ENCODE measurements at regions not wholly inside any gene's neighbourhood (a gene's known extent, or its start where the extent isn't known, plus 50 kb on each side); places are given as distances from the start of the nearest gene placed in this dataset.
A peak's percentile ranks its signal among the peaks of the same experiment; 100 is the strongest.

DNA sequence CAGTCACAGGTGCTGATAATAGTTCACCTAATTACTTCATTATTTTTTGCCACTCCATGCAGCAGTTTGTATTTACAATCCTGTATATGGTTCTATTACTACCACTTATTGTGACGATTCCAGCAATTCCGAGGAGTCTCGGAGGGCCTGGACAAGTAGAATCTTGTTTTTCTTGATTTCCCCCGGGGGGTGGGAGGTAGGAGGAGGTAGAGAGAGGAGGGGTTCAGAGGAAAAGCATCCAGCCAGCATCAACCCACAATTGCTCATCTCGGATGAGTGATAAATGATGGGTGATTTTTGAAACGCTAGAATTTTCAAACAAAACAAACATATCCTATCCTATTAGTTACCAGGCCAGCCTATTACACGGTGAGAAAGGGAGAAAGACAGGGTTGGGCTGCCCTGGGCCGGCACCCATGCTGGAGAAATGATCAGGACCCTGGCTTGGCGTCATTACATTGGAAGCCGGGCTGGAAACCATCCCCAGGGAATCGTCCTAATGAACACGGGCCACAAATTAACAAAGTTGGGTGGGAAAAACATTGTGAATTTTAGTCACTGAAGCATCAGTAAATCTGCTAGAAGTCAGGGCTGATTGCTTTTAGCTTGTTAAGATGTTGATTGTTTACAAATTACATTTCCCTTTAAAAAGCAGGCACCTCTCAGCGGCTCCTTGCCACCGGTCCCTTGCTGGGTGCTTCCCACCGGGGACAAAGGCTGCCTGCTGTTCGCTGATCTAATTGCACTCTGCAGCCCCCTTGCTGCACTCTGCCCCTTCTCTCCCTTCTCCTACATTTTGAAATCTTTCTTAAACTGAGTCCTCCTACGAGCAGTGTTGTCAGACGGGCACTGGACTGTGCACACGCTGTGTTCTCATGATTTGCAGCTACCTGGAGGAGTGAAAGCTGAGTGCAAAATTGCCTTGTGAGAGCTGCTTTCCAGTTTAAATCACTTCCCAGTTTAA lies 95.5 kb downstream of the FAM204A start:
- Mint-ChIP-seq H3K4me1 (no peaks in the 10 kb centered on the region), H3K27me3 (peaks cover 45% of the 10 kb centered on the region), H3K27ac (no peak overlapping the region), H3K36me3 (ENCODE audit: low read depth) (no peaks in the 10 kb centered on the region), H3K4me3 (no peak overlapping the region), H3K9me3 (no peaks in the 10 kb centered on the region)
- ChIA-PET POLR2A (no interaction called here), CTCF (no interaction called here)
- DNase-seq: no peak

DNA sequence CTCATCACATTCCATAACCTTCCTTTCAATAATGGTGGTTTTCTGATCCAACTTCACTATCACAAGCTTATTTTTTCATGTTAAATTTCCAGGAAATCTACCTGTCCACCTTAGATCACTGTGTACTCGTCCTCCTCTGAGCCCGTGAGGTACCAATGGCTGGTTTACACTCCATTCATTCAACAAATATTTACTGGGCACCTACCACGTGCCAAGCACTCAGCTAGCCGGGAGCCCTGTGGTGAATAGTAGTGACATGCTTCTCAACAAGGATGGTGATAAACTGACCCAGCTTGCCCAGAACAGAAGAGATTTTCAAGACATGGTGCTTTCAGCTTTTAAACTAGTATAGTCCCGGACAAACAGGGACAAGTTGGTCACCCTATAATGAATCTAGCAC lies 98.2 kb downstream of the FAM204A start:
- no peak for DNase-seq
- Mint-ChIP-seq H3K4me1 (no peaks in the 10 kb centered on the region), H3K27ac (no peak overlapping the region), H3K4me3 (no peak overlapping the region), H3K27me3 (peaks cover 41% of the 10 kb centered on the region), H3K9me3 (no peaks in the 10 kb centered on the region), H3K36me3 (ENCODE audit: low read depth) (no peaks in the 10 kb centered on the region)
- ChIA-PET POLR2A (interaction anchor here (0.7 kb wide), 1 partner anchor 492 kb away, joined by 3 read pairs; no protein-coding TSS in a partner anchor), CTCF (interaction anchor here (0.7 to 4.7 kb wide), 5 partner anchors 8 to 747 kb away, joined by 3 to 30 read pairs (median 5); no protein-coding TSS in a partner anchor)

DNA sequence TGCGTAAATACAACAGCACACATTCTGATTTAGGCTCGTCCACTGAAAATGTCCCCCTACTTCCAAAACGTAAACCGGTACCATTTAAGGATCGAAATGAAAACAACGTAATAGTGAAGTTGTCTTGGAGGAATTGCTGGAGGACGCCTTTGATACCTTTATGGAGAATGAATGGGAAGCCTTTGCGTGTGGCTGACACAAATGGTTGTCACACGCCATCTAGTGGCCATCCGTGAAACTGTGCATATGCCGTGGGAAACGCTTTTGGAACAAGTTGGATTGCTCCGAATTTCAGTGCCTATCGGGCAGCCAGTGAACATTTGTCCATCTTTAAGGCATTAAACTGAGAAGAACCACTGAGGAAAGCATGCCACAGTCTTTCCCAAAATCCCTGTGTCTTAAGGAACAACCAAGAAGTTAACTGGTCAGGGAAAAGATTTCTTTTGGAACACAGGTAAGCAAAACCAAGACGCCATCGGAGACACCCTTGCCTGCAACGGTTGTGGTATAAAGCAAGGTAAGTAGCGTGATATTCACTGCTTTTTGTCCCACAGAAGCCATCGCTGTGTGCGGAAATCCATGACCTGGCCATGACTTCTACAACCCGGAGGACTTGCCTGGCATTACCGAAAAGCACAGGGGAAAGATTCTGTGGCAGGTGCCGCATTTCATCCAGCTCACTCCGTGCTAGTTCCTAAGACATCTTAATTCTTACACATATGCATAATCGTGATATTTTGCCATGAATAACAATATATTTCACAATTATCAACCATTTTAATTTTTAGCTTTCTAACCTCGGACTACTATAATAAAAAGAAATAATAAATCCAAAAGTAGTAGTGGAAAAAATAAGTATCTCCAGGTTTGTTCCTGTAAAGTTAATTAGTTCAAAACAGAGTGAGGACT lies 100.6 kb downstream of the FAM204A start:
- POLR2A ChIA-PET: no interaction called here
- H3K27me3 Mint-ChIP-seq: peaks cover 40% of the 10 kb centered on the region

DNA sequence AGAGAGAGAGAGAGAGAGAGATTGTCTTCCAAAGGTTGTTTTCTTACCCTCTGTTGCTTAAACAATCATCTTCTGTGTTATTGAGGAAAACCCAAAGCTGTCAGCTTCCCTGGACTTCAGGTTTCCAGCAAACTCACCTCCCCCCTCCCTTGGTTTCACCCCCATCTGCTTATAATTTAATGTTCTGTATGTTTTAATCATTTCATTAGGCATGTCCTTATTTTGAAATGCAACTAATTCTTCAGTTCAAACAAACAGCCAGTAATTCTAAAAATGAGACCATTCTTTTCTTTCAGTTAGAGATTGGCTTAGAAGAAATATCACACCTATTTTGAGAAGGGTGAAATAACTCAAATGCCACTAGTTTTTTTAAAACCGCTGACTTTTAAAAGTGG lies 102.9 kb downstream of the FAM204A start:
- H3K4me3 Mint-ChIP-seq: no peak overlapping the region
- ChIA-PET POLR2A (no interaction called here), CTCF (no interaction called here)
- no peaks in the 10 kb centered on the region for H3K36me3 Mint-ChIP-seq (ENCODE audit: low read depth)
- no peak for DNase-seq
- H3K27ac Mint-ChIP-seq: no peak overlapping the region
- H3K9me3 Mint-ChIP-seq: no peaks in the 10 kb centered on the region
- peaks cover 23% of the 10 kb centered on the region for H3K27me3 Mint-ChIP-seq
- no peaks in the 10 kb centered on the region for H3K4me1 Mint-ChIP-seq

More for the DNA sequence above, 100.6 kb downstream of the FAM204A start:
- H3K36me3 Mint-ChIP-seq (ENCODE audit: low read depth): no peaks in the 10 kb centered on the region
- no peaks in the 10 kb centered on the region for H3K9me3 Mint-ChIP-seq
- CTCF ChIA-PET: interaction anchor here (0.9 to 4.7 kb wide), 8 partner anchors 11 to 1025 kb away, joined by 3 to 30 read pairs (median 3); no protein-coding TSS in a partner anchor
- DNase-seq: peak; percentile 66
- H3K4me3 Mint-ChIP-seq: no peak overlapping the region
- H3K27ac Mint-ChIP-seq: no peak overlapping the region
- H3K4me1 Mint-ChIP-seq: no peaks in the 10 kb centered on the region

GRCh38 chr10:118238573-118239235 lies 103.4 kb downstream of the FAM204A start:
- CTCF ChIA-PET: interaction anchor here (1.1 kb wide), 1 partner anchor 9 kb away, joined by 4 read pairs; no protein-coding TSS in a partner anchor
- DNase-seq: no peak
- H3K27ac Mint-ChIP-seq: no peak overlapping the region

DNA sequence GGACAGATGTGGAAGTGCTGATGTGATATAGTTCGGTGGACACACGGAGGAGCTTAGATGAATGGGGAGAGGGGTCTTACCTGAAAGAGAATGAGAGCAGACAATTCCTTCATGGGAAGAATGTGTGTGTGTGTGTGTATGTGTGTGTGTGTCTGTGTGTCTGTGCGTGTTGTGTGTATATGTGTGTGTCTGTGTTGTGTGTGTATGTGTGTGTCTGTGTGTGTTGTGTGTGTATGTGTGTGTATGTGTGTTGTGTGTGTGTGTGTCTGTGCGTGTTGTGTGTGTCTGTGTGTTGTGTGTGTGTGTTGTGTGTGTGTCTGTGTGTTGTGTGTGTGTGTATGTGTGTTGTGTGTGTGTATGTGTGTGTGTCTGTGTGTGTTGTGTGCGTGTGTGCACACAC lies 104.2 kb downstream of the FAM204A start:
- Mint-ChIP-seq H3K9me3 (no peaks in the 10 kb centered on the region), H3K4me1 (no peaks in the 10 kb centered on the region), H3K27ac (no peak overlapping the region), H3K4me3 (no peak overlapping the region), H3K27me3 (peaks cover 19% of the 10 kb centered on the region), H3K36me3 (ENCODE audit: low read depth) (no peaks in the 10 kb centered on the region)
- CTCF ChIA-PET: interaction anchor here (1.1 kb wide), 1 partner anchor 8 kb away, joined by 4 read pairs; no protein-coding TSS in a partner anchor
- POLR2A ChIA-PET: no interaction called here
- no peak for DNase-seq

More at GRCh38 chr10:118238573-118239235, 103.4 kb downstream of the FAM204A start:
- POLR2A ChIA-PET: no interaction called here
- Mint-ChIP-seq H3K36me3 (ENCODE audit: low read depth) (no peaks in the 10 kb centered on the region), H3K27me3 (peaks cover 19% of the 10 kb centered on the region), H3K4me1 (no peaks in the 10 kb centered on the region), H3K9me3 (no peaks in the 10 kb centered on the region), H3K4me3 (no peak overlapping the region)

GRCh38 chr10:118234683-118235082 lies 107.4 kb downstream of the FAM204A start:
- CTCF ChIA-PET: no interaction called here
- H3K36me3 Mint-ChIP-seq (ENCODE audit: low read depth): no peaks in the 10 kb centered on the region

DNA sequence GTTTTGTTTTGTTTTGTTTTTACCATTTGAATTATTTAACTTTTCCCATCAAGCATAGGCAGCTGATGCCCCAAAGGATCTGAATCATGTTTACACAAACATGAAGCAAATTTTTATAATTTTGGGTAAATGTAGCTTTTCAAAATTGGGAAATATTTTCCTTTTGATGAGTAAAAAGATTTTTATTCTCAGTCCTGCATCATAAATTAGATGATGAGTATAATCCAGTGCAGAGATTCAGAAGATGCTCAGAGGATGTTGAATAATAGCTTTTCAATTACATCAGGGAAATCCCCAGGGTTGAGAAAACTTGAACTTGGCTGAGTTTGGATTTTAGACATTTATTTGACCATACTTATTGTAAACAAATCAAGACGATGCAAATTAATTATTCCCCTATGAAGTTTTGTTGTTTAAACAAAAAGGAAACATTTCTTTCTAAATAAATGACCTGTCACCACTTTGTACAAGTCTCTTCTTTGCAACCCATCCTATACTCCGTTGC lies 121.7 kb downstream of the FAM204A start:
- H3K27me3 Mint-ChIP-seq: peaks cover 3% of the 10 kb centered on the region
- DNase-seq: no peak
- no peak overlapping the region for H3K27ac Mint-ChIP-seq
- no peaks in the 10 kb centered on the region for H3K4me1 Mint-ChIP-seq
- H3K36me3 Mint-ChIP-seq (ENCODE audit: low read depth): no peaks in the 10 kb centered on the region
- ChIA-PET POLR2A (no interaction called here), CTCF (no interaction called here)
- no peaks in the 10 kb centered on the region for H3K9me3 Mint-ChIP-seq
- no peak overlapping the region for H3K4me3 Mint-ChIP-seq

More at GRCh38 chr10:118234683-118235082, 107.4 kb downstream of the FAM204A start:
- POLR2A ChIA-PET: no interaction called here
- DNase-seq: no peak
- peaks cover 8% of the 10 kb centered on the region for H3K27me3 Mint-ChIP-seq
- H3K9me3 Mint-ChIP-seq: no peaks in the 10 kb centered on the region
- no peak overlapping the region for H3K4me3 Mint-ChIP-seq
- H3K27ac Mint-ChIP-seq: no peak overlapping the region
- H3K4me1 Mint-ChIP-seq: no peaks in the 10 kb centered on the region

GRCh38 chr10:118218562-118218961 lies 123.6 kb downstream of the FAM204A start:
- CTCF ChIA-PET: no interaction called here
- Mint-ChIP-seq H3K4me1 (no peaks in the 10 kb centered on the region), H3K36me3 (ENCODE audit: low read depth) (no peaks in the 10 kb centered on the region)

GRCh38 chr10:118216571-118217170 lies 125.5 kb downstream of the FAM204A start:
- ChIA-PET POLR2A (no interaction called here), CTCF (no interaction called here)
- Mint-ChIP-seq H3K4me1 (no peaks in the 10 kb centered on the region), H3K36me3 (ENCODE audit: low read depth) (no peaks in the 10 kb centered on the region), H3K27ac (no peak overlapping the region), H3K4me3 (no peak overlapping the region), H3K27me3 (peaks cover 3% of the 10 kb centered on the region), H3K9me3 (no peaks in the 10 kb centered on the region)
- no peak for DNase-seq

More at GRCh38 chr10:118218562-118218961, 123.6 kb downstream of the FAM204A start:
- H3K9me3 Mint-ChIP-seq: no peaks in the 10 kb centered on the region
- H3K4me3 Mint-ChIP-seq: no peak overlapping the region
- peaks cover 3% of the 10 kb centered on the region for H3K27me3 Mint-ChIP-seq
- POLR2A ChIA-PET: no interaction called here
- DNase-seq: no peak
- H3K27ac Mint-ChIP-seq: no peak overlapping the region

GRCh38 chr10:118216020-118216419 lies 126.1 kb downstream of the FAM204A start:
- POLR2A ChIA-PET: no interaction called here
- H3K9me3 Mint-ChIP-seq: no peaks in the 10 kb centered on the region
- no peaks in the 10 kb centered on the region for H3K4me1 Mint-ChIP-seq
- no peak overlapping the region for H3K27ac Mint-ChIP-seq
- H3K36me3 Mint-ChIP-seq (ENCODE audit: low read depth): no peaks in the 10 kb centered on the region
- CTCF ChIA-PET: no interaction called here
- DNase-seq: no peak
- peaks cover 3% of the 10 kb centered on the region for H3K27me3 Mint-ChIP-seq
- H3K4me3 Mint-ChIP-seq: no peak overlapping the region

DNA sequence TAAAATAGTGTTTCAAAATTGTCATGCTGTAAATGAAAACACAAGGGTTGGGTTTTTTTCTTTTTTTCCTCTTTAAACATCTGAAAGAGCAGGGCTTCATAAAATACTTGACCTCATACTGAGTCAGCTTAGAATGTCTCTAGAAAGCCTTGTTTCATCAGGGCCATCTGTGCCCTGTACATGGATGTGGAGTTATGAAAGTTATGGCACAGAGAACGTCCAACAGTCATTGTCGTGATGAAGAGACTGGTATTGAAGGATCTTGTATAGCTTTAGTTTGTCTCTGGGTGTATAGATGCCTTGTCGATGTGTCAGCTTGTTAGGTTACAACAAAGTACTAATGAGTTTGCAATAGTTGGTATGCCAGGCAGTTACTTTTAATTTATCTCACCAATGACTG lies 127.3 kb downstream of the FAM204A start:
- H3K4me1 Mint-ChIP-seq: no peaks in the 10 kb centered on the region
- H3K27ac Mint-ChIP-seq: no peak overlapping the region
- no peaks in the 10 kb centered on the region for H3K36me3 Mint-ChIP-seq (ENCODE audit: low read depth)
- no peak for DNase-seq
- H3K27me3 Mint-ChIP-seq: peaks cover 3% of the 10 kb centered on the region
- no peaks in the 10 kb centered on the region for H3K9me3 Mint-ChIP-seq
- POLR2A ChIA-PET: no interaction called here
- CTCF ChIA-PET: no interaction called here
- H3K4me3 Mint-ChIP-seq: no peak overlapping the region
